Right hindlimb (tissue), 1 donor: ENCODE measurements at regions not wholly inside any gene's neighbourhood (a gene's known extent, or its start where the extent isn't known, plus 50 kb on each side); places are given as distances from the start of the nearest gene placed in this dataset.
A peak's percentile ranks its signal among the peaks of the same experiment; 100 is the strongest.
"Not testable (repeated sequence)": the region's sequence is repeated elsewhere in the genome, so short reads cannot be mapped to it uniquely, and the experiment has no call there.

Experiments used
- DNase-seq: peaks from one replicate; pipeline ENCODE4 v3.0.0-alpha.2; 2018

DNA sequence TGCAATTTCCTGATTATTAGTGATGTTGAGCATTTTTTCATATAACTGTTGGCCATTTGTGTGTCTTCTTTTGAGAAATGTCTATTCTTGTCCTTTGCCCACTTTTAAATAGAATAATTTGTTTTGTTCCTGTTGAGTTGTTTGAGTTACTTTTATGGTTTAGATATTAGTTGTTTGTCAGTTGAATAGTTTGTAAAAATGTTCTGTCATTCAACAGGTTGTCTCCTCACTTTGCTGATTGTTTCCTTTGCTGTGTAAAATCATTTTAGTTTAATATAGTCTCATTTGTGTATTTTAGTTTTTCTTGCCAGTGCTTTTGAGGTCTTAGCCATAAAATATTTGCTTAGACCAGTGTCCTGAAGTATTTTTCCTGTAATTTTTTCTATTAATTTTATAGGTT is 181.8 kb upstream of the GLRA2 start:
- DNase-seq, result no peak

DNA sequence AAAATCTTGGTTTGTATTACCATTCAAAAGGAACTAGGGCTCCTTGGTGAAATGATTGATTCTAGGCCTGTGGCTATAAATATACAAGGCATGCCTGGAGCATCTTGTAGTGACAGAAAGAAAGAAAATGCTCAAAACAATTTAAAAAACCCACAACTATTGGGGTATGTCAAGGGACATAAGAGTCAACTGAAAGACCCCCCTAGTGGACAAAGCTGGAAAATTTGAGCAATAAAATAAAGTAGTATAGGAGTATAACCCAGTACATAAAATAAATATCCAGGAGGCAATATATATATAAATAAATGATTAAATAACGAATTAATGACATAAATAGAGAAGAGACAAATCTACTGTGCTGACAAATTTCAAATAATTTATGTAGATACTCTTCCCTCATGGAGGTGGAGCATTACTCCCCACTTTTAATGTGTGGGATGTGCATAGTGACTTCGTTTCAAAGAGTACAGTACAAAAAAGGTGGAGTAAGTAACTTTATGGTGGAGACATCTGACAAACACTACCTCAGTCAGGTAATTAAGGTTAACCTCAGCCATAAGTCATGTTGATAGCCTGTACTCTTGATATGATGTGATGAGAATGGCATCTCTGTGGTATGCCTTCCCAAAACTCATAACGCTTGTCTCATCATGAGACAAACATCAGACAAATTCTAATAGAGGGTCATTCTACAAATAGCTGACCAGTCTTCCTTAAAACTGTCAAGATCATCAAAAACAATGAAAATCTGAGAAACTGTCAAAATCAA is 185.0 kb upstream of the GLRA2 start:
- DNase-seq, result no peak

DNA sequence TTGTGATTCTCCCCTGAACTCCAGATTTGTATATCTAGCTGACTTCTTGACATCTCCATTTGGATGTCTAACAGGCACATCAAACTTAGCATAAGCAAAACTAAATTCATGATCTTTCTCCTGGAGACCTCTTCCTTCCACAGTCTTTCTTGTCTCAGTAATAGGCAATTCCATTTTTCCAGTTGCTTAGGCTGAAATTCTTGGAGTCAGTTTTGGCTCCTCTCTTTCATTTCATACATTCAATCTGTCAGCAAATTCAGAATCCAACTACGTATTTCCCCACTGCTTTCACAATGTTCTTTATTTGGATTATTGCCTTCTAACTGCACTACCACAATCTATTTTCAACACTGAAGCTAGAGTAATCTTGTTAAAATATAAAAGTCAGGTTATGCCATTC is 219.9 kb upstream of the GLRA2 start:
- DNase-seq, result no peak

DNA sequence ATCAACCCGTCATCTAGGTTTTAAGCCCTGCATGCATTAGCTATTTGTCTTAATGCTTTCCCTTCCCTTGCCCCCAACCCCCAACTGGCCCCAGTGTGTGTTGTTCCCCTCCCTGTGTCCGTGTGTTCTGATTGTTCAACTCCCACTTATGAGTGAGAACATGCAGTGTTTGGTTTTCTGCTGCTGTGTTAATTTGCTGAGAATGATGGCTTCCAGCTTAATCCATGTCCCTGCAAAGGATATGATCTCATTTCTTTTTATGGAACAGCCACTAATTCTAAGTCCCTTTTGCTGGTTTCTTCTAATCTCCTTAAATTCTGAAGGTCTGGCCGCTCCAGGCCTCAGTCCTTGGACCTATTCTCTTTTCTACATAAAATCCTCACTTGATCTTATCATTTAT is 220.4 kb upstream of the GLRA2 start:
- DNase-seq, result not testable (repeated sequence)

DNA sequence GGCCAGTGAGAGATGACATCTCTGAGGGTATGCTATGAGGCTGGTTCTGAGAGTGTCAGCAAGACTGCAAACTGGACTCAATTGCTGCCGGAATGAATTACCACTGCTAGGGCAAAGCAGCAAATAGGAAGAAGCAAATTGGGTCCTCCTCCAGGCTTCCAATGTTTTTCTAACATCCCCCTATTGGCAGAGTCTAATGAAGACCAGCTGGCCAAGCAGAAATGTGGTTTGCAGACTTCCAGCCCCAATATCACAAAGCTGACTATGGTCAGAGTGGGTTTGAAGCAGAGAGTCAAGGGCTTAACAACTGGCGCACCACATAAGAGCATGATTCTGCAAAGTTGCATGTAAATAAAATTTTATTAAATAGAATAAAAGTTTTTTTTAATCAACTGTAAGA is 225.4 kb upstream of the GLRA2 start:
- no peak for DNase-seq

DNA sequence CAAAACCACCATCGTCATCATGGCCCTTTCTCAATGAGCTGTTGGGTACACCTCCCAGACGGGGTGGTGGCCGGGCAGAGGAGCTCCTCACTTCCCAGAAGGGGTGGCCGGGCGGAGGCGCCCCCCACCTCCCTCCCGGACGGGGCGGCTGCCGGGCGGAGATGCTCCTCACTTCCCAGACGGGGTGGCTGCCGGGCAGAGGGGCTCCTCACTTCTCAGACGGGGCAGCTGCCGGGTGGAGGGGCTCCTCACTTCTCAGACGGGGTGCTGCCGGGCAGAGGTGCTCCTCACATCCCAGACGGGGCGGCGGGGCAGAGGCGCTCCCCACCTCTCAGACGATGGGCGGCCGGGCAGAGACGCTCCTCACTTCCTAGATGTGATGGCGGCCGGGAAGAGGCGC is 226.8 kb upstream of the GLRA2 start:
- DNase-seq, result not testable (repeated sequence)

DNA sequence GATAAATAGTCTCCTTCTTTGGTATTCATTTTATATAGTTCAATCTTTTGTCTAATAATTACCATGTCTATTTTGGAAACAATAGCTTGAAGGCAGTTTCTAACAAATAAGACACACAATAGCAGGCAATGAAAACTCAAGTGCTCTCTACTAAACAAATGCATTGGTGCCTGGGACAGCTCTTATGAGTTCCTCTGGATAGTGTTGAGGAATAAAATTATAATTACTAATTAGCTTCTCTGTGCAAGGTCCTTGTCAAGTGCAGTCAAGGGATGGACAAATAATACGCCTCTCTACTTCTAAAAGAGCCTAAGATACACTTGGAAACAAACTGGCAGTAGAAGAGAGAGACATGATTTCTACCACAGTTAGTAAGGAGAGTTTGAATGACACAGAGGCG is 229.0 kb upstream of the GLRA2 start:
- no peak for DNase-seq

DNA sequence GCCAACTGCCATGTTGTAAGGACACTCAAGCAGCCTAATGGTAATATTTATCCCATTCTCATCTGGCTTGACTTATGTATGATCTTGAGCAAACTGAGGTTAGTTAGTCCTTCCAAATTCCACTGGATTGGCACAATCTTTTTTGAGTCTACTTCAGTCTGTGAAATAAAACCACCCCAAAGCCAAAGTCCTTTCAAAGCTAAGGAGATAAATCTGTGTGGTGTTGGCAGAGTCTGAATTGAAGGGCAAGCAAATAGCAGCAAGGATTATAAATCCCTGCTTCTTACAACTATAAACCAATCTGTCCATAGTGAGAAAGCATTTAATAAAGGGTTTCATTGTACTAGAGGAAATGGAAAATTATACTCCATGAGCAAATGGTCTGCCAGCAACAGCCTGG is 233.9 kb upstream of the GLRA2 start:
- DNase-seq, result no peak

DNA sequence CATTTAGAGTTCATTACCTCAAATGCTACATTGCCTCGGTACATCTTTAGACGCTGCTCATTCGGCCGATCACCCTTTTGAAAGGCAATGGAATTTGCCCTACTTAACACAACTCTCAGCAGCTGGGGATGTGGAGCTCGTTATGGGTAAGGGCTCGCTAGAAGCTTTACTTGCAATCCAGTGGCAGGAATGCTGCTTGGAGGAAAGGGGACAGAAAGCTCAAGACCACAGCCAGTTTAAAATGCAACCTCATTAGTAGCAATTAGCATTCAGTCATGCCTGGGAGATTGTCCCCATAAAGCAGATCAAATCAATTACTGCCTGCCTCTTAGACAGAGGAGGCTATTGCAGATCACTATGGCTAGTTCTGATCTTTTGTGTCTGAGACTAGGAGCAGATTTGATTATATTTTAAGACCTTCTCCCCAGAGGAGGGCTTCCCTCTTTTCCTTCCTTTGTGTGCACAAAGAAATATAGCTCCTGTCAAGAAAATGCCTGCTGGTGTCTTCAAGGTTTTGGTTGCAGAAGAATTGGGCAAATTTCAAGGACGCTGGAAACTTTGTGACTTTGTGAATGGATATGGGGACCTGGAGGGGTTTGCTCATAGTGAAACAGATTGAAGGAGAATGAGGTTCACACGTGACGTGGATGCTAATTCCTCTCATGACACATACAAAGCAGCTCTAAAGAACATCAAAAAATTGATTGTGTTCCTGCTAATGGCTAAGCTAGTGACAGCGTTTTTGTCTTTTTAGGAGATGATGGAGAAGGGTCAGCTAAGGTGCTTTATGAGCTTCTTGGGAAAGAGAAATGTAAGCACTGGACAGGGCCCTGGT is 237.5 kb upstream of the GLRA2 start:
- no peak for DNase-seq

DNA sequence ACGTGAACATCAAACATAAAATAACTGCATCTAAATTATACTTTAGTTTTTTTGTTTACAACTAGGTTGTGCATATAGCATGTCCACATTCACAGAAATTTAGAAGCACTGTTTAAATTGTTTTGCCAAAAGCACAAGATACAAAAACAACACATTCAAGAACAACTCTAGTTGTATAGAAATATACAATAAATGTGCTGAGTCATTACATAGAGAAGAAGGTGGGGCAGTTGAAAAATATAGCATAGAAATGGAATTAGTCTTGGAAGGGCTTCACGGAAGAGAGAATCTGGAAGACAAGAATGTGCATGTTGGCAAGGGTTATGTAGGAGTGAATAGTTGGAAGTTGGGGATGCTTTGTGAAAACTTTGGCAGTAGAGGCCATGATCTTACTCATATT is 239.0 kb upstream of the GLRA2 start:
- DNase-seq, result no peak

DNA sequence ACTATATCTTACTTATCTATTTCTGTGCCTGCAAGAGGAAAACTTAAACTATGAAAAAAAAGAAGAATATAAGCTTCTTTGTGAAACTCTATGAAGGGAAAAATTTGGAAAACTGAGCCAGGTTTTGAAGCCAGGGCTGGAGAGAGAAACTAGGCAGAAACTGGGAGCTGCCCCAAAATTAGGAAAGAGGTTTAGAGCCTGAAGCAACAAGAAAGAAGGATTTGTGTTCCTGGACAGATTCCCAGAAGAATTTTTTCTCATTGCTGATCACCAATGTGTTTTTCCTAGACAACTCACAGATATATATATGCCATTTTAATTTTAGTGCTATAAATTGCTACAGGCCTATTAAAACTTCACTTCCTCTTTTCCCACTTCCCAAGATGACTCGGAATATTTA is 245.0 kb upstream of the GEMIN8 start:
- DNase-seq, result peak; percentile 23

DNA sequence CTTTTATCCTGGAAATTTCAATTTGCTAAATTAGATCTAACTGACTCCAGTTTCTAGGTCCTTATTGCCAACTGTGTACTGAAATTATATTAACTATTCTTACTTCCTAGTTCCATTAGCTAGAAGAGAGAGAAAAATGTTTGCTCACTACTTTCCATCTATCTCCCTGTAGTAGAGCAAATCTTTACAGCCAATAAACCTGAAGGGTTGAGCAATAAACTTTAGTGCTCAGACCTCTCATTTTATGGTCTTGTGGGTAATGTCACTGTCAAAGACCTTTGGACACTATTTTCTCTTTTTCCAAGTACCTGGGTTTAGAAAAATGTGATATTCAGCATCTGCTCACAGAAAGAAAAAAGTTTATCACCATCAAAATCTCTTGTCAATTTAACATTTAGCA is 237.5 kb upstream of the GEMIN8 start:
- no peak for DNase-seq

DNA sequence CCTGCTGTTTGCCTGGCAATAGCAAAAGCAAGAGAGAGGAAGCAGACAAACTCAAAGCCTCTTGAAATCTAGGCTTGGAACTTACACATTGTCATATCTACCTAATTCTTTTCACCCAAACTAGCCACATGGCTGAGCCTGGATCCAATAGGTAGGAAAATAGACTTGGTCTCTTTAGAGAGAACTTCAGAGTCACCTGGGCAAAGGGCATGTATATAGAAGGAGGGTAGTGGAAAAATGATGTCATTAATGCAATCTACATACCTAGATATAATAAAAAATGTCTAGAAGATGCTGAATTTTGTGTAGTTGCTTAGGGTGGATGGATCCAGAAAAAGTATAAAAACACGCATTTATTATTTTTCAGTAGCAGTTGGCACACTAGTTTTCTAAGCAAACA is 237.0 kb upstream of the GEMIN8 start:
- DNase-seq, result no peak

DNA sequence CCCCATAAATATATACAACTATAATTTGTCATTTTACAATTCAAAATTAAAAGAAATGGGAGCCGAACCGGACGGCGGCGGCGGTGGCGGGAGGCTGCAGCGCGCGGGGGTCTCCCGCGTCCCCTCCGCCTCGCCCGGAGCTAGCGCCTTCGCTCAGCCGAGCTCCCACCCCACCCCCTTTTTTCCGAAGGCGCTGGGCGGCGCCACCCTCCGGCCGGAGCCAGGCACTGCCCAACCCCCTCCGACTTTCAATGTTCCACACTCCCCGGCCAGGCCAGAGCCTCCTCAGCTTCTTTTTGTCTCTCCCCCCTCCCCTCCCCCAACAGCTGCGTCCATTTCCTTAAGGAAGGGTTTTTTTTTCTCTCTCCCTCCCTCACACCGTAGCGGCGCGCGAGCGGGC is 214.1 kb upstream of the GEMIN8 start:
- DNase-seq, result no peak

DNA sequence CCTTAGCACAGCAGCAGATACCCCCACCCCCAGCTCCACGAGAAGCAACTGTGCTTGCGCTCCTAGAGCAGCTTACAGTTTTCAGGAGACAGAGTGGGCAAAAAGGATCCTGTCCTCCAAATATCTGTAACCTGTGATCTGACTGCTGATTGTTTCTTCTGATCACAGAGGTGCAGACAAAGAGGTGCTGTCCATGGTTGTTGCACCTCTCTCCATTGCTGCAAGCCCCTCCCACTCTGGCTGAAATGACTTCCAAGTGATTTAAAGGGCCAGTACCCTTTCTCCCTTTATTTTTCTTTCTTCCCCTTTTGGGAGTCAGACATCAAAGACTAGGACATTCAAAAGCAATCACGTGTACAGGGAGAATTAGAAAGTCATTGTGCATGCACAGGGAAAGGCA is 205.3 kb upstream of the GEMIN8 start:
- DNase-seq, result no peak

DNA sequence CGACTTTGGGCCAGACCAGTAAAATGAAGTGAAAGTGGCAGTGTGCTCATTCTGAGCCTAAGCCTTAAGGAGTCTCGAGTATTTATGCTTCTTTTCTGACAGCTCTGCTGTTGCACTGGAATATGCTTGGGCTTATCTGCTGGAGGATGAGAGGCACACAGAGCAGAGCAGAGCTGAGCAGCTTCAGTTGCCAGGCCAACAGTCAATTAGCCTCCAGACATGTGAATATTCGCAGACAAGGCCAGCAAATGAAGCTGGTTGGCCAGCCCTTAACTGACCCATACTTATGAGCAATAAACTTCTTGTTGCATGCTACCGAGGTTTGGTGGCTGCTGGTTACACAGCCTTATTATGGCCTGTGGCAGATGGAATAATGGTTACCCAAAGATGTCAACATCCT is 203.0 kb upstream of the GEMIN8 start:
- no peak for DNase-seq

DNA sequence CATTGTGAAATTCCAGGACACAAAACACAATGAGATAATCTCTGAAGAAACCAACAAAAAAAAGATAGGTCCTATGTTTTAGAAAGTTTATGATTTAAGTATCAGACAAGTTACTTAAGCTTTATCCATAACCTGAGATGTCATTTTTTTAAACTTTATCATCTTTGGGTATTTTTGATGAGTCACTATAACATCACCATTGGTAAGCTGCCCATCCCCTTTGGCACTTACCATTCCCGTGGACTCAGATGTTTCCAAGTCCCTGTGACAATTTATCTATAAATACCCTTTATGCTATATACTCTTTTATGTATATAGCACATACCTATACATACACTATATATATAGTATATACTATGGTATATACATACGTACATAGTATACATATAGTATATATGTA is 198.9 kb upstream of the GEMIN8 start:
- no peak for DNase-seq

DNA sequence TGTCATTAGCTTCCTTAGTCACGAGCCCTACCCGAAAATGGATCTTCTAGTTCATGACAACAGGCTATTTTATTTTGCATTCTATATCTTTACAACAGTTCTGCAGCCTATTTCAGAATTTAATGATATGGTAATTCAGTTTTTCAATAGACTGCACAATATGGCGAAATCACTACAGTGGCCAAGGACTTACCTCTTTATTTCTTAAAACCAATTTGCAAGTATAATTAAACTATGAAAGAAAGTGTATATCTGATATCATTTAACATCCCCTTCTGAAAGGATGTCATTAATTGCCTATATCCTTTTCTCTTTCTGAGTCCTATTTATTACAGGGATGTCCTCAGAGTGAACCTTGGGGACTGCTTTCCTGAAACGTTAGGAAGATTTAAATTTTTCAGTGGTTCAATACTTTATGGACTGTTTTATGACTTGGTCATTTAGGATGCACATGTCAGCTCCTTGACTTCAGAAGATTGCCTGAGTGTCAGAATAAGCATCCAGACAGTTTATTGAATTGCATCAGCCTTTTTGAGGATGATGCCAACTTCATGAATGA is 190.8 kb upstream of the GEMIN8 start:
- DNase-seq, result no peak

DNA sequence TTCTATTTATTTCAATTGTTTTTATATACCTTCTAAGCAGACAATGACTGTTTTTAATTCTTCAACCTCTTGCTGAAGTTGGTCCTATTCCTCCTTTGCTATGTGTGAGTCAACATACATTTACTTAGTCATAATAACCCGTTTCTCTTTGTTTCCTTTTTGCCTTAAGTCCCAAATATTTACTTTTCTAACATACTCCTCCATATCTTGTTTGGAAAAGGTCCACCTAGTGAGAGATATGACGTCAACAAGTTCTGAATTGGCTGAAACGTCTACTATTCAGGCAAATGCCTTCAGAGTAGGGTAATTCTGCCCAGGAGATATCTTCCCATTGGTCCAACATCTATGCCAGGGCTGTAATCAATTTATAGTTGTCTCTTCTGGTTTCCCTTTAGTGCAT is 179.3 kb upstream of the GEMIN8 start:
- DNase-seq, result no peak

DNA sequence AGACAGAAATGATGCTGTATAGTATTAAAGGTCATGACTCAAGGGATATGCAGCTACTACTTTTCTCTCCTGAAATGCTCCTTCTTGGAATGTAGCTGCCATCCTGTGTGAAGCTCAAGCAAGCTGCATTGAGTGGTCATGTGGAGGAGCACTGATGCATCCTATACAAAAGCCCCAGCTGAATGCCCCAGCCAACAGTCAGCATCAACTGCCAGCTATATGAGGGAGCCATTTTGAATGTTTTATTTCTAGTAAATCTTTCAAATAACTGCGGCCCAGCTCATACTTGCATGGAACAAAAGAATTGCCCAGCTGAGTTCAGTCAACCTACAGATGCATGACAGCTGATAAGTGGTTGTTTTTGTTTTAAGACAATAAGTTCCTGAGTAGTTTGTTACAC is 165.0 kb upstream of the GEMIN8 start:
- no peak for DNase-seq

DNA sequence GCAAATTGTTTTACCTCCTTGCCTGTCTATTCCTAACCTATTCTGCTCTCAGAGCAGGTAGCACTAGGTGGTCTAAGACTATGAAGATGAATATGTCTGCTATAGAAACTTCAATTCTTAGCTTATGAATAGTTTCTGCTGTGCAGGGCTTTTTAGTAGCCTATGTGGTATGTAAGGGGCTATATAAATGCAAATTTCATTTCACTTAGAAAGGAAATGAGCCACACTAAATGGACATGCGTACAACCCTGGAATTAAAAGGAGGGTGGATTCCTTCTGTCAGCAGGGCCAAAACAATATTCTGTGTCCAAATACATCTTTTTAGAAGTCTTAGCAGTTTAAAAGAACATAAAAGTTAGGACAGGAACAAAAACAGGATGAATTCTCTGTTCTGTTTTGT is 163.9 kb upstream of the GEMIN8 start:
- no peak for DNase-seq

DNA sequence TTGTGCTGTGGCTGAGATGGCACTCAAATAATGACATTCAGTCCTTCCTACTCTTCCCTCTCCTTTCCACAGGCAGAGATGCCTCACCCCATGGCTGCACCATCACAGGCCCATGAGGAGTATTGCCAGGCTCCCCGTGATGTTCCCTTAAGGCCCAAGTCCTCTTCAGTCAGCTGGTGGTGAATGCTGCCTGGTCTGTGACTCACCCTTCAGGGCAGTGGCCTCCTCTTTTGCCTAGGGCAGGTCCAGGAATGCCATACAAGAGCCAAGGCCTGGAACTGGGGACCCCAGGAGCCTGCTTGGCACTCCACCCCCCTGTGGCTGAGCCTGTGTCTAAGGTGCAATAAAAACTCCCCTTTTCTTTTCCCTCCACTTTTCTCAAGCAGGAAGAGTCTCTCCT is 144.2 kb upstream of the GEMIN8 start:
- DNase-seq, result no peak

DNA sequence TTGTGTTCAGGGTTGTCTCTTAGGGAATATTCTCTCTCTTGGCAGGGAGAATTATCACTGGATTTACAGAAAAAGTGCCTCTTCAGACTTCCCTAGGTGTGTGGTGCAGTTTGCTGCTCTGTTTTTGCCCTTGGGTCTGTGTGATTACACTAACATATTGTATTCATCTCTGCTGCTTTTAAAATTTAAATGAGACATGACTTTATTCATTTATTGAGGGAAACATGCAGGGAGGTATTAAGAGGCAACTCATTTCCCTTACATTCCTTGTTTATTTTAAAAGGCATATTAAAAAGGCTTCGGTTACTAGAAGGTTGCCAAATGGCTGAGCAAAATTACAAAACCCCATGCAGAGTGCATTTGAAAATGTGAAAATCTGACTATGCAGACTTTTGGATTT is 135.1 kb upstream of the GEMIN8 start:
- no peak for DNase-seq

DNA sequence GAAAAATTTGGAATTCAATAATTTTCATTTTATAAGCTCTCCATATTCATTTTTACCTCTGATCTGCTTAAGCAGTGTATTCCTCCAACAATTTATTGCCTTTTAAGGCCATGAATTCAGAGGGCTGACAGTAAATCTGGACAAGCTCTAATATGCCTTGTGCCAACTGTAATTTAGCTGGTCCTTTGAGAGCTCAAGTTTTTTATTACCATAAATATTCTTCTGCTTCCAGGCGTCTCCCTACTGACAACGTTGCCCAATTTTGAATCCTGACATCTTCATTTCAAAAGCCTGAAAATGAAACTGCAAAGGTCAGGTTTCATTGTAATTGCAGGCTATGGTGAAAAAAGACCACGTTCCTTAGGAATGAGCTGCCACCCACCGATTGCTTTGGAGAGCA is 95.8 kb upstream of the GEMIN8 start:
- no peak for DNase-seq
